Activated naive CD4-positive, alpha-beta T cell treated with anti-CD3 and anti-CD28 coated beads, Interleukin-2, amount 50 U/mL, for 24 hours (primary cell): ENCODE measurements at regions not wholly inside any gene's neighbourhood (a gene's known extent, or its start where the extent isn't known, plus 50 kb on each side); places are given as distances from the start of the nearest gene placed in this dataset.

Experiments used
- H3K27ac Mint-ChIP-seq: one replicate; pipeline ENCODE4 v1.8.0; 2021; ENCODE audit warnings: mild to moderate bottlenecking, mixed read lengths
- H3K27me3 Mint-ChIP-seq: one replicate; pipeline ENCODE4 v1.8.0; 2021; ENCODE audit warnings: mixed read lengths
- H3K36me3 Mint-ChIP-seq: one replicate; pipeline ENCODE4 v1.8.0; 2021; ENCODE audit warnings: mixed read lengths
- H3K4me1 Mint-ChIP-seq: one replicate; pipeline ENCODE4 v1.8.0; 2021; ENCODE audit warnings: mixed read lengths
- H3K4me3 Mint-ChIP-seq: one replicate; pipeline ENCODE4 v1.8.0; 2021; ENCODE audit warnings: mild to moderate bottlenecking, mixed read lengths
- H3K9me3 Mint-ChIP-seq: one replicate; pipeline ENCODE4 v1.8.0; 2021; ENCODE audit warnings: mixed read lengths

DNA sequence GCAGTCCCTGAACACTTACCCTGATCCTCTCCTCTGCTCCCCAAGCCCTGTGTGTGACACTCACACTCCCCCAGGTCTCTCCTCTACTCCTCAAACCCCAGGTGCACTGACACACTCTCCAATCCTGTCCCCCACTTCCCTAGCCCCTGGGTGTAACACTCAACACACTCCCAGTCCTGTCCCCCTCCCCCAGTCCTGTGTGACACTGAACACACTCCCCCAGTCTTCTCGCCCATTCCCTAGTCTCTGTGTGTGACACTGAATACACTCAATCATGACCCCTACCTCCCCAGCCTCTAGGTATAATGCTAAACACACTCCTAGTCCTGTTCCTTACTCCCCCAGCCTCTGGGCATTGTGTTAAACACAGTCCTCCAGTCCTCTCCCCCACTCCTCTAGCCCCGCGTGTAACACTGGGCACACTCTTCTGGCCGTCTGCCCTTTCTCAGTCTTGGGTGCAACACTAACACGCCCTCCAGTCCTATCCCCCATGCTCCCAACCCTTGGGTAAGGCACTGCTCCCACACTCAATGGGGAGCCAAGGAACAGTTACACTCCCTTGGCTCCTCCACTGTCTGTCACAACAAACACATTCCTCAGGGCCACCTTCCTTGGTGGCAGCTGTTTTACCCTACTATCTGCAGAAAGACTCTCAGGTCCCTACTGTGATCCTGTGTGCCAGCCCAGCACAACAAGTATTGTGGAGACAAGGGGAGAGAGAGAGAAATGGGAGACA, 82.5 kb upstream of the PKDCC start:
- H3K27me3 Mint-ChIP-seq, result peaks cover 3% of the 10 kb centered on the region
- H3K27ac Mint-ChIP-seq, result no peak overlapping the region
- no peaks in the 10 kb centered on the region for H3K36me3 Mint-ChIP-seq
- H3K9me3 Mint-ChIP-seq, result no peaks in the 10 kb centered on the region
- H3K4me3 Mint-ChIP-seq, result no peak overlapping the region
- H3K4me1 Mint-ChIP-seq, result no peaks in the 10 kb centered on the region

DNA sequence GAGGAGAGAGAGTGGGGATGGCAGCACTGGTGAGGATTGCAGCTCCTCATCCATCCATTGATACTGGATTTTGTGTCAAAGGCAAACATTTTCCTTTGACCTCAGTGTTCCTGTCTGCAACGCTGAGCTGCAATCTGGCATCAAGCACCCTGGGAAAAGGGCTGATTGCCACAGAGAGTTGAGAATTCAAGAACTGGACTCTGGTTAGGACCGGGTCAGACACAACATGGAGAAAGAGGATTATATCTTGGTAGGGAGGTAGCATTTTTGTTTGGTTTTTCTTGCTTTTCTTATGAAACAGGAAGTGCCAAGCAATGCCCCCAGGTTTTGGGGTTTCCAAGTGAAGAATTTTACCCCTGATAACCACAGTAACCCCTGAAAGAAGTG, 81.9 kb upstream of the PKDCC start:
- no peaks in the 10 kb centered on the region for H3K9me3 Mint-ChIP-seq
- no peaks in the 10 kb centered on the region for H3K36me3 Mint-ChIP-seq
- H3K27me3 Mint-ChIP-seq, result no peaks in the 10 kb centered on the region
- no peak overlapping the region for H3K27ac Mint-ChIP-seq
- no peaks in the 10 kb centered on the region for H3K4me1 Mint-ChIP-seq
- H3K4me3 Mint-ChIP-seq, result no peak overlapping the region

DNA sequence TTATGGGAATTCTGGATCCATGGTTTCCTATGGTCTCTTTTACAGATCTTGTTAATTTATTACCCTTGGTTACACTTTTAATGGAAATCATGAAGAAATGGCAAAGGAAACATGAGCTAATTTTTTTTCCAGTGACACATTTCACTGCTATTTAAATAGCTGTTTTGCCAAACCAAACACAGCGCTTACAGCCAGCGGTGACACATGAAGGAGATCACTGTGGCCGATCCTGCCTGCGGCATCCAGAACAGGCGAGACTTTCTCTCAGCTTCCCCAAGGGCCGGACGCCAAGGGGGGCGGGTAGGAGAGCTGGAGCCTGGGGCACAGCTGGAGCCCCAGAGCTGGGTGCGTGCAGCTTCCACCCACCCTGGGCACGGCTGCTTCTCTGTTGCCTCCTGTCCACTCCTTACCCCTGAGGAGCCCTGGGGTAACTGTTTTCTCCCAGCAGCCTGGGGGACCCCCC, 81.4 kb upstream of the PKDCC start:
- no peaks in the 10 kb centered on the region for H3K36me3 Mint-ChIP-seq
- H3K4me1 Mint-ChIP-seq, result no peaks in the 10 kb centered on the region

DNA sequence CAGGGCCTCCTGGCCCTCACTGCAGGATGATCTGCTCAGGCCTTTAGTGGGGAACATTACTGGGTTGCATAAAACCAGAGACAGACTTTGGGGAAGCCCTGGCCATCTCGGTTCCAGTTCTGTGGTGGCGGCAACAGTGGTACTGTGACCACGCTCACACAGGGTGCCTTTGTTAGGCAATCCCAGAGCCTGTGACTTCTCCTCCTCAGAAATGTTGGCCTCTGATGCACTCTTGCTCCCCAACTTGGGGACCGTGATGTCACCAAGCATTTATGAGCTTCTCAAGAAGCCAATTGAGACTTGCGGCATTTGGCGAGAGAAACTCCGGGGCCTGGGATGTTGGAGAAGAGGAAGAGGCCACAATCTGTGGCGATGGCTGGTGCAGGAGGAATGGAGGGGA, 80.9 kb upstream of the PKDCC start:
- no peak overlapping the region for H3K27ac Mint-ChIP-seq
- H3K27me3 Mint-ChIP-seq, result no peaks in the 10 kb centered on the region

More for the DNA sequence above, 81.4 kb upstream of the PKDCC start:
- Mint-ChIP-seq H3K4me3 (no peak overlapping the region), H3K27ac (no peak overlapping the region), H3K27me3 (no peaks in the 10 kb centered on the region), H3K9me3 (no peaks in the 10 kb centered on the region)

DNA sequence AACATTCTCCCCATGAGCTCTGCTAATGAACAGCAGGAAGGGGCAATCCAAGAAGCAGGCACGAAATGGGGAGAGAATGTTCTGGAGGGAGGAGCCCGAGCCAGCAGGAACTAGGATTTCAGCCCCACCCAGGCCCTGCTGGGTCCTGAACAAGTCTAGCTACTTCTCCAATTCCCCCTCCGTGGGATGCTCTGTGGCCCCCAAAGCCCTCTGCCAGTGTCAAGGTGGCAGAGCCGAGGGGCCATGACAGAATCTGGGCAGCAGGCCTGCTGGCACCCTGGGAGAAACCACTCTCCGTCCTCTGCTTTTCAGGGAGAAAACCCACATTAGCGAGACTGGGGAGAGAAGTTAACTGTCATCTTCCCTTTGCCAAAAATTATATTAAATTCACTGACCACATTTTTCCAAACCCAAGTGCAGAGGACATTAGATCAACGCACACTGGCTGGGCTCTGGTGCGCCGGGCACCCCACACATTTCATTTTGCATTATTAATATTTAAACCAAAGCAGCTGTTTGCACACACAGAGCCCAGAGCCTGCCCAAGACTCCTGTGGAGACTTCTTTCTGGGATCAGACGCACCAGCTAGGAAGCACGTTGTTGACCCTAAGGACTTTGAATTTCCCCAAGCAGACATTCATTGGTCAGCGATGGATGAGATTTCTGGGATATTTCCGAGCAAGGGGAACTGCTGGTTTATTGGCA, 80.2 kb upstream of the PKDCC start:
- no peak overlapping the region for H3K27ac Mint-ChIP-seq
- H3K27me3 Mint-ChIP-seq, result peaks cover 1% of the 10 kb centered on the region
- no peak overlapping the region for H3K4me3 Mint-ChIP-seq
- no peaks in the 10 kb centered on the region for H3K4me1 Mint-ChIP-seq
- H3K9me3 Mint-ChIP-seq, result no peaks in the 10 kb centered on the region
- H3K36me3 Mint-ChIP-seq, result no peaks in the 10 kb centered on the region

More for the DNA sequence above, 80.9 kb upstream of the PKDCC start:
- H3K4me3 Mint-ChIP-seq, result no peak overlapping the region
- no peaks in the 10 kb centered on the region for H3K36me3 Mint-ChIP-seq
- no peaks in the 10 kb centered on the region for H3K9me3 Mint-ChIP-seq
- H3K4me1 Mint-ChIP-seq, result no peaks in the 10 kb centered on the region

DNA sequence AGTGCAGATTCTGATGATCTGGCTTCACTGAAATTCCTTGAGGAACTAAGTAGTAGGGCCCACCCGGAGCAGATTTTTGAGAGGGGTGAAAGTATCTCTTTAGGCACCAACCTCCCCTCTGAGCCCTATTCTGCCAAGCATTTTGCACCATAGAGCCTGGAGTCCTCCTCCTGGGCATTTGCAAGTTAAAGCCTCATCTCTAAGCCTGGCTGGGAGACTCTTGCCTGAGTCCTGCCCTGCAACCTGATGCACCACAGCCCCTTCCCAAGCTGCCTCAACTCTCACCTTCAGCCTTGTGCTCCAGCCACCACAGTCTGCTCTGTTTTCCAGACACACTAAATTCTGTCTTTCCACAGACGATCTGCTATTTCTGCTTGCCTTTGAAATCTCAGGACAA, 79.6 kb upstream of the PKDCC start:
- H3K9me3 Mint-ChIP-seq, result no peaks in the 10 kb centered on the region
- H3K27ac Mint-ChIP-seq, result no peak overlapping the region
- H3K4me3 Mint-ChIP-seq, result no peak overlapping the region
- no peaks in the 10 kb centered on the region for H3K4me1 Mint-ChIP-seq
- no peaks in the 10 kb centered on the region for H3K36me3 Mint-ChIP-seq
- peaks cover 3% of the 10 kb centered on the region for H3K27me3 Mint-ChIP-seq

DNA sequence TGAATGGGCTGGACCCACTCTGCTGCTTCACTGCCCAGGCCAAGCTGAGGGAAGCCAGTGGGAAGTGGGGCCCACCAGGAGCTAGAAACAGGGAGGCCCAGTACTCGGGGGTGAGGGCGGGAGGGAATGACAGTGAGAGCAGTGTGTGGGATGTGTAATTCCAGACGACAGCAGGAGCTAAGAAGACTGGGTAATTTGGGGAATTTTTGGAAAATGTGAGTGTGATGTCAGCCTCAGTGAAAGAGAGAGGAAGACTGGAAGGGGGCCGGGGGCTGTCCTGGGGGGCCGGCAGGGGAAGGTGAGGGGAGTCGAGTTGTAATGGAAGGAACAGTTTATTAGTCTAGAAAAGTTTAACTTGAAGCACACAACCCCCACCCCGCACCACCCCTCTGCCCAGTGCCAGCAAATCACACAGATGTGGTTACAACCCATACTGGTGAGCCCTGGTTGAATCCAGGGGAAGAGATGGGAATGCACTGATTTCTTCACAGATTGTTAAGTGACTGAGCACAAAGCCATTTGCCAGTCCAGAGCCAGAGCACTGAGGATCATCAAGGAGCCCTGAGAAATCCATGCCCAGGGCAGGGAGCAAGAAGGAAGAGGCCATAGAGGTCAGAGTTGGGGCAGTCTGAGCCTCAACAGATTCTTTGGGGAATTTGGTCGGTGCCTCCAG, 76.7 kb upstream of the PKDCC start:
- Mint-ChIP-seq H3K4me1 (no peaks in the 10 kb centered on the region), H3K9me3 (no peaks in the 10 kb centered on the region)

DNA sequence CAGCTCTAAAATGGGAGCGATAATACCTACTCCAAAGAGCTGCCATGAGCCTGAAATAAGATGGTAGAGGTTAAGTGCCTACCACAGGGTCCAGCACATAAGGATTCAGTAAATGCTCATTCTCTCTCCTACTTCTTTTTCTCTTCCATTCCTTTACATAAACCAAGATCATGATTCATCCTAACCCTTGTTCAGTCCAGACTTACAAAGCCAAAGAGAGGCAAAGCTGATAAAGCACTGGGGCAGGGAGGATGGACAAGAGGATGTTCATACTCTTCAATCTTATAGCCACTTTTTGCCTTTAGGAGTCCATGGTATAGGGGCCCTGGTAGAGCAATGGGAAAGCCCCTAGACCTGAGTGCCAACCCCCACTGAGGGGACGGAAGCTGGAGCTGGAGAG, 75.6 kb upstream of the PKDCC start:
- Mint-ChIP-seq H3K27me3 (peaks cover 3% of the 10 kb centered on the region), H3K4me3 (no peak overlapping the region), H3K36me3 (no peaks in the 10 kb centered on the region), H3K27ac (no peak overlapping the region), H3K4me1 (no peaks in the 10 kb centered on the region), H3K9me3 (no peaks in the 10 kb centered on the region)

More for the DNA sequence above, 76.7 kb upstream of the PKDCC start:
- Mint-ChIP-seq H3K36me3 (no peaks in the 10 kb centered on the region), H3K27ac (no peak overlapping the region), H3K4me3 (no peak overlapping the region), H3K27me3 (peaks cover 3% of the 10 kb centered on the region)

DNA sequence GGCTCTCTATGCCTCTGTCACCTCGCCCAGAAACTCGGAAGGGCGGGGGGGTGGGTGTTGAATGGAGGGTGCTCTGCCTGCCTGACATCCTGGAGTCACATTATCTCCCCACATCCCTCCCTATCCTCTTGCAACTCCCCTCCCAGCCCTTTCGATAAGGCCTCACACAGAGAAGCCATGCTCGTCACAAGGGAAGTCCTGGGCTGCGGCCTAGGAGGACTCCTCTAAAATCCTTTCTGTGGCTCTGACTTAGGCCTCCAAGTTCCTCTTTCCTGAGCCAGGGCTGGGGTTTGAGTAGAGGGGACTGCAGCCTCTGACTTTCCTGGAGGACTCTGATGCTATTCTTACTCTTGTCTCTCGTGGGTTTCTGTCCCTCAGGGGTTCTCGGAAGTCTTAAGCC, 75.0 kb upstream of the PKDCC start:
- Mint-ChIP-seq H3K27me3 (peaks cover 3% of the 10 kb centered on the region), H3K4me1 (no peaks in the 10 kb centered on the region), H3K9me3 (no peaks in the 10 kb centered on the region), H3K4me3 (no peak overlapping the region), H3K36me3 (no peaks in the 10 kb centered on the region), H3K27ac (no peak overlapping the region)

DNA sequence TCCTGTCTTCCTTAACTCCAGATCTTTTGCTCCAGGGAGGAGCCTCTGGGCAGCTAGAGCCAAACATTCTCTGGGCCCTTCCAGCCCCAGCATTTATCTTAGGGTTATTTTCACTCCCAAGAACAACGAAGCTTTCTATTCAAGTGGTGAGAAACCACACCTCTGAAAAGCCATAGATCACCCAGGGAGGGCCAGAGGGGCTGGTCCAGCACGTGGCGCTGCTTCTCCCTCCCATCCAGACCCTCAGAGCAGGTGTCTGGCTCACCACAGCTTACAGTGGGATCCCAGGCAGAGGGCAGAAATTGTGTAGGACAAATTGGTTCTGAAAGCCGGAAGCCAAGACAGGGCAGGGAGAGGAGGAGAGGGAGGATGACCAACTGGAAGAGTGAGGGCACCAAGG, 74.0 kb upstream of the PKDCC start:
- H3K4me3 Mint-ChIP-seq, result no peak overlapping the region
- H3K4me1 Mint-ChIP-seq, result no peaks in the 10 kb centered on the region
- no peak overlapping the region for H3K27ac Mint-ChIP-seq
- peaks cover 3% of the 10 kb centered on the region for H3K27me3 Mint-ChIP-seq
- no peaks in the 10 kb centered on the region for H3K36me3 Mint-ChIP-seq
- no peaks in the 10 kb centered on the region for H3K9me3 Mint-ChIP-seq

DNA sequence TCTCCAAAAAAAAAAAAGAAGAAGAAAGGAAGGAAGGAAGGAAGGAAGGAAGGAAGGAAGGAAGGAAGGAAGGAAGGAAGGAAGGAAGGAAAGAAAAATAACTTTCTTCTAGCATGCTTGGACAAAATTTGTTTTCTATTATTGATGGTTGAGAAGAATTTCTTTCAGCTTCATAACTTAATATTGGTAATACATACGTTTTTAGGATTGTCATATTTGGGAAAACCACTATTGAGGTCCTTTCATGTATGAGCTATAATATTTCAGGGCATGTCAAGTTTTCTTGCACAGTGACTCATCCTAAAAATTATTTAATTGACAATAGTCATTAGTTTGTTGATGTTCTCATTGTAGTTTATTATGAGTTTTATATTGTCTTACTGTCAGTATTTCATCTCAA, 66.4 kb upstream of the PKDCC start:
- Mint-ChIP-seq H3K4me3 (no peak overlapping the region), H3K27ac (no peak overlapping the region), H3K27me3 (peaks cover 2% of the 10 kb centered on the region), H3K9me3 (no peaks in the 10 kb centered on the region), H3K36me3 (no peaks in the 10 kb centered on the region), H3K4me1 (no peaks in the 10 kb centered on the region)

GRCh38 chr2:41985573-41986095, 62.2 kb upstream of the PKDCC start:
- Mint-ChIP-seq H3K36me3 (no peaks in the 10 kb centered on the region), H3K27ac (no peak overlapping the region), H3K4me1 (no peaks in the 10 kb centered on the region), H3K9me3 (no peaks in the 10 kb centered on the region), H3K4me3 (no peak overlapping the region), H3K27me3 (peaks cover 10% of the 10 kb centered on the region)

DNA sequence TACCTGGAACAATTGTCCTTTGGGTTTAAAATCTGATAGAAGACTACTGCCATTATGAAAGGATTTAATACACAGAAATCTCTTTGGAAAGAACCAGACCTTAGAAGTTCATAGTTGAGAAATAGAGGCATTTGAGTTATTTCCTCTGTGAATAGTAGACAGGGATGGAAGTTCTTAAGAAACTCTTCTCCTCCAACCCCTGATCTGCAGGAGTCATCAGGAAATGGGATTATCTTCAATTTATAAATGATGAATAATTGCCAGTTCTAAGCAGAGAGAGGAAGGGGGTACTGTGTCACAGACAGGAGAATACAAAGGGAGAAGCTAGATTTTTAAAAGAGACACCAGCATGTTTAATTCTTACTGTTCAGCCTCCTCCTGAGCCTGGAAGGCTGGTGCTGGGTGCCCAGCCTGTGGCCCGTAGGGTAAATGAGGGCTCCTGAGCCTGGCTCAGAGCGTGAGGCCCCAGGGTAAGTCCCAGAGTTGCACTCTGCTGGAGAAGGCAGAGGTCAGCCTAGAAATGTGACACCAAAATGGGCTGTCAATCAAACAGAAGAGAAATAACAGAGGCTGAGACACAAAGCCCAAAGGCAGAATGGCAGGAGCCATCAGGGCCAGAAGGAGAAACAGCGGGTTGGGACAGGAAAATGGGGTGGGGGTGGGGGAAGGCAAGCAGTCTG, 58.2 kb upstream of the PKDCC start:
- H3K36me3 Mint-ChIP-seq, result no peaks in the 10 kb centered on the region
- no peak overlapping the region for H3K4me3 Mint-ChIP-seq
- no peak overlapping the region for H3K27ac Mint-ChIP-seq
- no peaks in the 10 kb centered on the region for H3K9me3 Mint-ChIP-seq
- no peaks in the 10 kb centered on the region for H3K4me1 Mint-ChIP-seq
- H3K27me3 Mint-ChIP-seq, result peaks cover 13% of the 10 kb centered on the region

DNA sequence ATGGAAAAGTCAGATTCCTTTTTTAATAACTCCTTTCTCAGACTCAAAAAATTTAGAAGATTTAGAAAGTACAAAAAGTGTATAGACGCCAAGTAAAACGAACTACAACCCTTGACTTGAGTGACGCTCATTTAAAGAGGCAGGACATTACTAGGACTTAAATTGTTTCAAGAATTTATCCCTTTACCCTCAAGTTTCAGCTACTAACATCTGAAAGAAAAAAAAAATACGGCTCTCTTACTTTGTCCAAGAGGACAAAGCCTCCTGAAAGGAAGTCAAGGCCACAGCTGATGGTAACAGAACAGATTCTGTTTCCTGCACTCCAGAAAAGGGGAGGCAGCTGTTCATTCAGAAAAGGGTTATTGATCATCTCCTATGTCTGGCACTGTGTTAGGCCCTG, 57.6 kb upstream of the PKDCC start:
- no peaks in the 10 kb centered on the region for H3K4me1 Mint-ChIP-seq
- no peak overlapping the region for H3K27ac Mint-ChIP-seq
- no peaks in the 10 kb centered on the region for H3K9me3 Mint-ChIP-seq
- H3K27me3 Mint-ChIP-seq, result peaks cover 13% of the 10 kb centered on the region
- H3K36me3 Mint-ChIP-seq, result no peaks in the 10 kb centered on the region
- no peak overlapping the region for H3K4me3 Mint-ChIP-seq

- Mint-ChIP-seq H3K9me3 (no peaks in the 10 kb centered on the region), H3K36me3 (no peaks in the 10 kb centered on the region), H3K27ac (no peak overlapping the region), H3K27me3 (peaks cover 13% of the 10 kb centered on the region), H3K4me3 (no peak overlapping the region), H3K4me1 (no peaks in the 10 kb centered on the region)
Measured at GRCh38 chr2:41990688-41991087, 57.1 kb upstream of the PKDCC start.
